Naive thymus-derived CD8-positive, alpha-beta T cell (primary cell): ENCODE measurements at regions not wholly inside any gene's neighbourhood (a gene's known extent, or its start where the extent isn't known, plus 50 kb on each side); places are given as distances from the start of the nearest gene placed in this dataset.
A peak's percentile ranks its signal among the peaks of the same experiment; 100 is the strongest.

Experiments
- ATAC-seq, 2 donors: fragments of 150-1000 bp; cut with Tn5 transposase in 1 of 2; sonication (Bioruptor Pico), chemical (Tn5 transposase) in 1 of 2; 1 replicate in 1 of 2; 2 replicates in 1 of 2; pipeline ENCODE4 v1.10.0; 2021; ENCODE audit warnings: mild to moderate bottlenecking in 2 of 2, moderate library complexity in 2 of 2
- POLR2A ChIA-PET: fragments of 350-600 bp; sonication (Branson Sonifier 250); formaldehyde crosslinking; loops from one replicate; lab custom pipeline; 2021; ENCODE audit warnings: antibody characterized with exemption; lab: Charles Lee
- DNase-seq, 10 donors: peaks; one replicate each; pipeline versions ENCODE4 v3.0.0 to v3.0.0-alpha.2; 2020 to 2022
- H3K27ac Mint-ChIP-seq, 10 donors: one replicate each; pipeline ENCODE4 v1.8.0; 2020 to 2022; ENCODE audit warnings: mild to moderate bottlenecking in 10 of 10, mixed read lengths in 10 of 10, moderate library complexity in 4 of 10, inconsistent platforms in 1 of 10
- H3K27me3 Mint-ChIP-seq, 5 donors: one replicate each; pipeline ENCODE4 v1.8.0; 2021 to 2022; ENCODE audit warnings: mixed read lengths in 5 of 5
- H3K36me3 Mint-ChIP-seq, 3 donors: one replicate each; pipeline ENCODE4 v1.8.0; 2020 to 2022; ENCODE audit warnings: mixed read lengths in 3 of 3, mild to moderate bottlenecking in 2 of 3, inconsistent platforms in 1 of 3
- H3K4me1 Mint-ChIP-seq, 4 donors: one replicate each; pipeline ENCODE4 v1.8.0; 2021 to 2022; ENCODE audit warnings: mixed read lengths in 4 of 4
- H3K4me3 Mint-ChIP-seq, 10 donors: one replicate each; pipeline ENCODE4 v1.8.0; 2020 to 2022; ENCODE audit warnings: mild to moderate bottlenecking in 10 of 10, mixed read lengths in 10 of 10, moderate library complexity in 6 of 10, inconsistent platforms in 1 of 10
- H3K9me3 Mint-ChIP-seq, 9 donors: one replicate each; pipeline ENCODE4 v1.8.0; 2020 to 2022; ENCODE audit warnings: mixed read lengths in 9 of 9, mild to moderate bottlenecking in 3 of 9, inconsistent platforms in 1 of 9, moderate library complexity in 1 of 9

DNA sequence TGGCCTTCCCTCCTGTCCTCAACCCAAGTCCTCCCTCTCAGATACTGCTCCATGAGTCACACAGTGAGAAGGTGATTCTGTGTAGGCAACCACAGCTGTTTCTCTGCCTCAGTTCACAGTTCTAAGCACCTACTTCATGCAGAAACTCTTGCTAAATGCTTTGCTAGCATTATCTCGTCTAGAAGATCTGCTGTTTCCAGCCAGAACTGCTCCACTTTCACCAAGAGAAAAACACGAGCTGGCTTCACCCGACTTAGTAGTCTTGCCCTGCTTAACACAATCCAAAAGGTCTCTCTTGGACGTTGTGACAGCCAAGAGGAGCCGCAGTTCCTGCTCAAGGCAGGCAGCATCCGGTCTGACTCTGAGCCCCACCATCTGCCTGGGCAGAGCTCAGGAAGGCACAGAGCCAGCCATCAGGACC, 272.1 kb downstream of the UACA start:
- POLR2A ChIA-PET: interaction anchor here (1.2 to 3.8 kb wide), 4 partner anchors 11 to 44 kb away, joined by 4 to 24 read pairs (median 15); no protein-coding TSS in a partner anchor
- H3K27me3 Mint-ChIP-seq: peaks cover 0 to 6% (median 0%) of the 10 kb centered on the region in 5 donors

DNA sequence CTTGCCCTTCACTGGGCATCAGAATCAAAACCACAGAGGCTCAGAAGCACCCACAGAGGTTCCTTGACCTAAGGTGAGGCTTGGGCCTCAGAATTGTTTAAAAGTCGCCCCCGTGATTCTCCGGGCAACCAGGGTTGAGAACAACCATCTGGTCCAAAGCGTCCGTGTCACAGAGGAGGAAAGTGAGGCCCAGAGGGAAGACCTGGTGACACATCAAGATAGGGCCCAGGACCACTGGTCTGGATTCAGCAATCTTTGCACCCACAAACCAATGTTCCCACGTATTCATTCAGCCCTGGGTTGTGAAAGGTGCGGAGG, 272.6 kb downstream of the UACA start:
- peaks cover 0 to 6% (median 0%) of the 10 kb centered on the region in 5 donors for H3K27me3 Mint-ChIP-seq

More for the DNA sequence above, 272.1 kb downstream of the UACA start:
- Mint-ChIP-seq H3K27ac (peak overlapping the region in 8 of 10 donors; percentile 15 to 89 (median 47)), H3K4me1 (peaks cover 57 to 89% (median 86%) of the 10 kb centered on the region in 4 donors), H3K9me3 (no peaks in the 10 kb centered on the region), H3K4me3 (peak overlapping the region; percentile 16 to 90 (median 76)), H3K36me3 (no peaks in the 10 kb centered on the region)
- no peak for ATAC-seq
- DNase-seq: peak in 1 of 10 donors; percentile 17

DNA sequence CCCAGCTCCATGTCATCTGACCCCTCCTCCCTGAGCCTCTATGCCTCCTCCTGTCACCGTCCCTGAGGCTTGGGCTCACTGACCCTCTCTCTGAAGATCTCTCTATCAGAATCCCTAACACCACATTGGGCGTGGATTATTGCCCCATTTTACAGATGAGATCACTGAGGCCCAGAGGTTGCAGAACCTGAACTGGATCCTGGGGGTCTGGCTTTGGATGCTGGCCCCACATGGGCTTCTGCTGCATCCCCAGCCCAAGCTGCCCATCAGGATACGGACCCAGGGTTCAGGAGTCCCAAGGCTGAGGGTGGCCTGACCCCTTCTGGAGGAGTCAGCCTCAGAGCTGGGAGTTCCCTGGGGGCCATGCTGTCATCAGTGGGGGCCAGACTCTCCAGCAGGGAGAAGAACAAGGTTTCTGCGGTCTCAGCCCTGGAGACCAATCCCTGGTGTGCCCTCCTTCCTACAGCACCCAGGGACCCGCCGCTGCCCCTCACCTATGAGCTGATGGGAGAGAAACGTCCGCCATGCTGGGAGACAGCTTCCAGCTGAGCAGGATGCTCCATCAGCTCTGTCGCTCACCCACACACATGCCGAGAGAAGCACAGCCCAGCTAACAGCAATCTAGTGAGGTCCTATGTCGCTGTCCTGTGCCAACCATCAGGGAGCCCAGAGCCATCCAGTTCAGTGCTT, 273.1 kb downstream of the UACA start:
- H3K27ac Mint-ChIP-seq: peak overlapping the region in 4 of 10 donors; percentile 29 to 56 (median 41)
- POLR2A ChIA-PET: interaction anchor here (1.1 to 3.8 kb wide), 4 partner anchors 14 to 913 kb away, joined by 3 to 24 read pairs (median 5); no protein-coding TSS in a partner anchor

More for the DNA sequence above, 272.6 kb downstream of the UACA start:
- Mint-ChIP-seq H3K27ac (peak overlapping the region in 1 of 10 donors; percentile 56), H3K9me3 (no peaks in the 10 kb centered on the region), H3K4me1 (peaks cover 56 to 88% (median 85%) of the 10 kb centered on the region in 4 donors), H3K4me3 (peak overlapping the region in 7 of 10 donors; percentile 5 to 90 (median 76)), H3K36me3 (no peaks in the 10 kb centered on the region)
- DNase-seq: no peak
- no peak for ATAC-seq
- POLR2A ChIA-PET: interaction anchor here (1.1 to 3.8 kb wide), 4 partner anchors 13 to 45 kb away, joined by 5 to 24 read pairs (median 15); no protein-coding TSS in a partner anchor

DNA sequence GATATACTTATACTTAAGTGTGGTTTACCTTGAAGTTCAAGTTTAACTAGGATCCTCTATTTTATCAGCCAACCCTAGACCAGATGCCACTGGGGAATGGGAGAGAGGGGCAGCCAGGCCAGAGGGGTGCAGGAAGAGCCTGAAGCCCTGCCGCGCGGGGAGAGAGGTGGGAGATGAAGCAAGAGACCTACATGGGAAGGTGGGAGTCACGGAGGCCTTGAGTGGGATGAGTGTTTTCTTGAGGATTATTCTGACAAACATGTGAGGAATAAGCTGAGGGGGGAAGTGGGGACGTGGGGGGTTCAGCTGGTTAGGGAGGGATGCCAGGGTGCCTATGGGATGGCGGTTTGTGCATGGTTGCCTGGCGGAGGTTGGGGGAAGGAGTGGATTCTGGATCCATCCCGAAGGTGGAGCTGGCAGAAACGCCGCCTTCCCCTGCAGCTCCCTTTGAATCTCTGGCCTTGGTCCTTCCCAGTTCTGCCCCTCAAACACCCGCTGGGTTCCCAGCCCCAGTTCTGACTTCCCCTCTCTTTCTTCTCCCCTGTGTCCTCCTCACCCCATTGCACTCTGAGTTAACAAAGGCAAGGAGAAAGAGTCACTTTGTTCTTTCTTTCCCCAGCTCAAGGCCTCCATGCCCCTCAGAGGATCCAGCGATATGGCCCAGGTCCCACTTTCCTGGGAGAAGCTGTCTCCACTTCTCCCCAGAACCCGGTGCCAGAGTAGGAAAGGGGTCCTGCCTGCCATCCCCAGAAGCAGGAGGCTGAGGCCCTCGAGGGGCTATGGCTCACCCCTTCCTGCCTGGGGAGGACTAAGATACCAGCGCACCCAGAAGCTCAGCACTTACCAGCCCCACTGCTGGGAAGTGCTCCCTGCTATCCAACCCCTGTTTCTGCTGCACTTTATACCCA, 274.2 kb downstream of the UACA start:
- Mint-ChIP-seq H3K27ac (peak overlapping the region in 1 of 10 donors; percentile 62), H3K4me1 (peaks cover 45 to 75% (median 72%) of the 10 kb centered on the region in 4 donors), H3K9me3 (no peaks in the 10 kb centered on the region), H3K4me3 (peak overlapping the region in 2 of 10 donors; percentile 29 to 56), H3K36me3 (no peaks in the 10 kb centered on the region), H3K27me3 (peaks cover 0 to 12% (median 5%) of the 10 kb centered on the region in 5 donors)
- ATAC-seq: no peak
- POLR2A ChIA-PET: interaction anchor here (0.5 to 3.8 kb wide), 5 partner anchors 15 to 912 kb away, joined by 3 to 24 read pairs (median 5); no protein-coding TSS in a partner anchor
- DNase-seq: no peak

More for the DNA sequence above, 273.1 kb downstream of the UACA start:
- DNase-seq (no peak), ATAC-seq (no peak)
- Mint-ChIP-seq H3K4me1 (peaks cover 54 to 86% (median 82%) of the 10 kb centered on the region in 4 donors), H3K36me3 (no peaks in the 10 kb centered on the region), H3K4me3 (peak overlapping the region in 7 of 10 donors; percentile 5 to 90 (median 16)), H3K9me3 (no peaks in the 10 kb centered on the region), H3K27me3 (peaks cover 0 to 6% (median 0%) of the 10 kb centered on the region in 5 donors)

GRCh38 chr15:70488002-70488605, 275.3 kb downstream of the UACA start:
- Mint-ChIP-seq H3K27me3 (peaks cover 3 to 17% (median 7%) of the 10 kb centered on the region in 5 donors), H3K9me3 (no peaks in the 10 kb centered on the region), H3K4me1 (peaks cover 41 to 66% (median 61%) of the 10 kb centered on the region in 4 donors), H3K27ac (peak overlapping the region in 4 of 10 donors; percentile 28 to 65 (median 42)), H3K36me3 (no peaks in the 10 kb centered on the region), H3K4me3 (no peak overlapping the region)
- peak; percentile 43 to 80 (median 66) for DNase-seq
- POLR2A ChIA-PET: interaction anchor here (0.8 kb wide), 1 partner anchor 388 kb away, joined by 5 read pairs; no protein-coding TSS in a partner anchor
- ATAC-seq: no peak

DNA sequence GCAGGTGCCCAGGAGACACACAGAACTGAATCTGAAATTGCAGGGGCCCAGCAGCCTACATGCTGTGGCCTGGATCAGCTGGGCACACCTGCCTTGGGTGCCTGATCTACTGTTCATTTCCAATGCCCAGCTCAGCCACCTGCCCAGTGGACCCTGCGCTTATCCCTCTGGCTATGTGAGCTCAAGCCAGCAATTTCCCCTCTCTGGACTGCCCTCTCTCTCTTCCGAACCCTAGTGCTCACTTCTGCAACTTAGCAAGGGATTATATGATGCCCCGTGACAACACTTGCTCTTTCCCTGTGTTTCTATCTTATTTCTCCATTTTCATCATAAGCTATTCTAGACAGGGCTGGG, 276.0 kb downstream of the UACA start:
- POLR2A ChIA-PET: no interaction called here
- Mint-ChIP-seq H3K36me3 (no peaks in the 10 kb centered on the region), H3K4me3 (peak overlapping the region in 1 of 10 donors; percentile 26), H3K27me3 (peaks cover 7 to 23% (median 13%) of the 10 kb centered on the region in 5 donors), H3K9me3 (no peaks in the 10 kb centered on the region), H3K4me1 (peaks cover 37 to 60% (median 53%) of the 10 kb centered on the region in 4 donors), H3K27ac (peak overlapping the region in 3 of 10 donors; percentile 28 to 65 (median 49))
- no peak for ATAC-seq
- peak in 1 of 10 donors; percentile 14 for DNase-seq

DNA sequence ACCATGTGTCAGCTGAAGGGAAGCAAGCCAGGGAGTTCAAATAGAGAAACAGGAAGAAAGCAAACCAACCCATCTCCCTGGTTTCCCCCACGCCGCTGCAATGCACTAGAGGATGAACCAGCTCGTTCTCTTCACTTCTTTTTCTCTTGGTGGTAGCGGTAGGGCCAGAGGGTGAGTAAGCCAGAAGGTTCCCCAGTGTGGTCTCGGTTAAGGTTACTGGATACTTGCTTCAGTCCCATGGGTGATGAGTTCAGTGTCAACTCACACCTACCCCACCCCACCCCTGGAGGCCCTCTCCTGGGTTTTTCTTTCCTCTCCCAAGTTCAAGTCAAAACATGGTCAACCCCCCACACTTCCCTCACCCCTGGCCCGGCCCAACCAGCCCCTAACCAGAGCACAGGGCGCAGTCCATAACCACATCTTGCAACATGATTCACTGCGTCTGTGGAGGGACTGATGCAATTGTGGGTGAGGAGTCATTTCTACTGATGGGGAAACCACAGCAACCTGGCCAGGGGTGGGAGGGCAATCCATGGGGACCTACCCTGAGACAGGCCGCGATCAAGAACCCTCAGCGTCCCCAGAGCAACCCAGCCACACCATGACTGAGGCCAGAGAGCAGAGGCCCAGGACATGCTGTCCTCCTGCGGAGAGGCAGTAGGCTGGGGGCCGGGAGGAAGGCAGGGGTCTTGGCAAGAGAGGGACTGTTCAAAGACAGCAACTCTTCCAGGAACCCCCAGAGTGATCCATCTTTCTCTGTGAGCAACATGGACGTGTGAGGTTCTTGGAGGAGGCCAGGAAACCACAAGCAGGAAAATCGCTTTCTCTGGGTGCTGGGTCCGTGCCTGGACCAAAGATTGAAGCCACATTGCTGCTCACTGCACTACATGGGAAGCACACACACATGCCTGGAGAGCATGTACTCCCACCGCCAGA, 276.6 kb downstream of the UACA start:
- DNase-seq: peak in 2 of 10 donors; percentile 26 to 49
- peak overlapping the region in 3 of 10 donors; percentile 10 to 64 (median 51) for H3K27ac Mint-ChIP-seq
- peaks cover 8 to 29% (median 15%) of the 10 kb centered on the region in 5 donors for H3K27me3 Mint-ChIP-seq
- peak overlapping the region in 3 of 10 donors; percentile 15 to 34 (median 30) for H3K4me3 Mint-ChIP-seq
- peaks cover 30 to 53% (median 47%) of the 10 kb centered on the region in 4 donors for H3K4me1 Mint-ChIP-seq
- no peaks in the 10 kb centered on the region for H3K9me3 Mint-ChIP-seq
- H3K36me3 Mint-ChIP-seq: no peaks in the 10 kb centered on the region
- POLR2A ChIA-PET: no interaction called here
- peak; percentile 36 to 51 for ATAC-seq

DNA sequence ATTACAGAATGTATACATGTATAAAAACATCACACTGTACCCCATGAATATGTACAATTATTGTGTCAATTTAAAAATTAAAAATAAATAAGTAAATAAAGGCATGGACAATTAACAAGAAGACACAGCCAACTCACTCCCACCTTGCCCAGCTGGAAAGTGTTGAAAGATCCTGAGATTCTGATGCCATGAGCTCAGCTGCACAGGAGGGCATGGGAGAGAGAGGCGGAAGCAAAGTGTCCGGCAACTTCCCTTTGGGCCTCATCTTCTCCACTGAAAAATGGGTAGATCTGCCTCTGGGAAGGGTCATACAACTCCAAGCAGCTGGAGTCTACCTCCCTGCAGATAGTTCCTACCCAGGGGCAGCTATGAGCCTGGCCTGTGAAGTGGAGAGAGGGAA, 277.3 kb downstream of the UACA start:
- peaks cover 8 to 29% (median 15%) of the 10 kb centered on the region in 5 donors for H3K27me3 Mint-ChIP-seq
- H3K4me1 Mint-ChIP-seq: peaks cover 24 to 46% (median 40%) of the 10 kb centered on the region in 4 donors
- POLR2A ChIA-PET: no interaction called here
- H3K27ac Mint-ChIP-seq: peak overlapping the region in 2 of 10 donors; percentile 10 to 64
- peak overlapping the region in 3 of 10 donors; percentile 15 to 34 (median 30) for H3K4me3 Mint-ChIP-seq
- ATAC-seq (no peak), DNase-seq (no peak)
- no peaks in the 10 kb centered on the region for H3K36me3 Mint-ChIP-seq
- H3K9me3 Mint-ChIP-seq: no peaks in the 10 kb centered on the region

GRCh38 chr15:70484993-70485392, 278.4 kb downstream of the UACA start:
- no peaks in the 10 kb centered on the region for H3K9me3 Mint-ChIP-seq
- H3K4me1 Mint-ChIP-seq: peaks cover 25 to 44% (median 41%) of the 10 kb centered on the region in 4 donors
- no peak for DNase-seq
- no peaks in the 10 kb centered on the region for H3K36me3 Mint-ChIP-seq
- ATAC-seq: no peak
- H3K27me3 Mint-ChIP-seq: peaks cover 8 to 29% (median 13%) of the 10 kb centered on the region in 5 donors
- POLR2A ChIA-PET: no interaction called here
- no peak overlapping the region for H3K4me3 Mint-ChIP-seq
- no peak overlapping the region for H3K27ac Mint-ChIP-seq

DNA sequence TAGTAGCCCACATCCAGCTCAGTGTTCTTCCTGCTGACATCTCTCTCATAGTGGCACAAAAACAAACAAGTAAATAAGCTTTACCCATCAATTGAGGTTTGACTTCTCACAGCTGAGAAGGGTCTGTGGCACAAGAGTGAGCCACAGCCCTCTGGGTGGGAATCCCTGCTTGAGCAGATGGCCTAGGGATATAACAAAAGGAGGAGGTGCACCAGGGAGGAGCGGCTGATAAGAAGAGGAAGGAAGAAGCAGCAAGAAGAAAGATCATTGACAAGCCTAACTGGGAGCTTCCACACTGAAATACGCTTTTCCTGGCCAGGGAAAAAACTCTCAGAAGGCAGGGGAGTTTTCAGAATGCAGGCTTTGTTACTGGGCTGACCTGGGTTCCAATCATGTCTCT, 279.8 kb downstream of the UACA start:
- H3K9me3 Mint-ChIP-seq: no peaks in the 10 kb centered on the region
- DNase-seq: no peak
- peaks cover 30 to 48% (median 43%) of the 10 kb centered on the region in 4 donors for H3K4me1 Mint-ChIP-seq
- peak overlapping the region in 1 of 10 donors; percentile 68 for H3K27ac Mint-ChIP-seq
- H3K36me3 Mint-ChIP-seq: no peaks in the 10 kb centered on the region
- peaks cover 12 to 29% (median 14%) of the 10 kb centered on the region in 5 donors for H3K27me3 Mint-ChIP-seq
- POLR2A ChIA-PET: no interaction called here
- no peak for ATAC-seq
- H3K4me3 Mint-ChIP-seq: no peak overlapping the region
